ENCODE measurements at regions not wholly inside any gene's neighbourhood (a gene's known extent, or its start where the extent isn't known, plus 50 kb on each side); places are given as distances from the start of the nearest gene placed in this dataset.
"Not testable (repeated sequence)": the region's sequence is repeated elsewhere in the genome, so short reads cannot be mapped to it uniquely, and the experiment has no call there.

DNA sequence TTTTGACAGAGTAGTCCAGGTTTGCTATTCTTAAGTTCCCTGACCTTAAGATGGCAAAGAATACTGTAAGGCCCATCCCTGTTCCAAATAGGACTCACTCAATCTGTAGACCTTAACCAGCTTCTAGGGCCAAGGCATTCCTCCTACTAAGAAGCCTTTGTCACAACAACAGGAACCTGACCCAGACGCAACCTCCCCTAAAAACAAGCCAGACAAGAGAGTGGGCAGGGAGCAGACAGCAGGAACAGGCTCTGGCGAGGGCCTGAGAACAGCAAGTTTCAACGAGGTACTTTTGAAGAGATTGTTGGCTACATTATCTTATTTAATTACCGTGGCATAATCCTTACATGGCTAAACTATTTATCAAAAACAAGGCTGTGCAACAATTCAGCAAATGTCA, 58.1 kb upstream of the NBPF11 start:
- DNase-seq; H3K36me3 ChIP-seq (replicated peaks); H3K27me3 ChIP-seq (replicated peaks); H3K27ac ChIP-seq; H3K4me3 ChIP-seq (ENCODE audit: low read depth, low read length); in situ Hi-C loops (cut with HindIII; ENCODE audit: low pct_ligation_motif_present, low sequenced_read_pairs): not testable (repeated sequence)

GRCh38 chr1:148202013-148202412, 49.9 kb upstream of the NBPF11 start:
- H3K27ac ChIP-seq; H3K4me3 ChIP-seq (ENCODE audit: low read depth, low read length); H3K36me3 ChIP-seq (replicated peaks); DNase-seq; H3K27me3 ChIP-seq (replicated peaks); in situ Hi-C loops (cut with HindIII; ENCODE audit: low pct_ligation_motif_present, low sequenced_read_pairs): not testable (repeated sequence)

Measured in brain microvascular endothelial cell (primary cell).